DMS79 (cell line): ENCODE measurements at regions not wholly inside any gene's neighbourhood (a gene's known extent, or its start where the extent isn't known, plus 50 kb on each side); places are given as distances from the start of the nearest gene placed in this dataset.

Source experiments
- DNase-seq: peaks from one replicate; lab custom pipeline; 2025; lab: John Stamatoyannopoulos, UW

DNA sequence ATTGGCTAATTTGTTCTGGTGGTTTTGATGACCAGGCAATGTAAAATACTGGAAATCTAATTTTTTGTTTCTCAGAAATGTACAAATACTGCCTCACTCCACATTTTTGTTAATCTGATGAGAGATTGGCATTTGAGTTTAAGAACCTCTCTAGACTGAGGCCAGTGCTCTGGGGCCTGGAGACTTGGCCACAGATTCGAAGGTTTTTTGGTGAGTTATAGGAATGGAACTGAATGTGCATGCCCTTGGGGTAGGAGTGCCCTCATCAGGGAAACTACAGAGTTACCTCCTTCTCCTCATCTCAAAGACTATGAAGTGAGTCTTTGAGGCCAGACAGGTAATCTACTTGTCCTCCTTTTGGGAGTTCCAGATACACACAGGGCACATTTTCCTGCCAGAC lies 347.9 kb downstream of the LTN1 start:
- DNase-seq = no peak

DNA sequence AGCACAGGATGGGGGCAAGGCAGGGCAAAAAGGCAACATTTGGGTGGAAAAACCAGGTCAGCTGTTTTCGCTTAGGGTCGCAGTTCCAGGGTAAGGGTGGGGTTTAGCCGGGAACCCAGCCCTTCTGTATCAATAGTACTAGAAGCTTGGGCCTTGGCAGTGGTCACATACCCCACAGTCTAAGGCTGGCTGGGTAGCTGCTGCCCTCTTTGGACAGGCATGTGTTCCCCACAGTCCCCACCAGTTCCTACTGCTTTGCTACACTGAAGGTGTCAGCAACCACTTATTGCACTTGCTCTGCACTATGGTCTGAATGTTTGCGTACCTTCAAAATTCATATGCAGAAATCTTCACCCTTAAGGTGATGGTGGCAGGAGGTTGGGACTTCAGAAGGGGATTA lies 349.8 kb downstream of the LTN1 start:
- no peak for DNase-seq

DNA sequence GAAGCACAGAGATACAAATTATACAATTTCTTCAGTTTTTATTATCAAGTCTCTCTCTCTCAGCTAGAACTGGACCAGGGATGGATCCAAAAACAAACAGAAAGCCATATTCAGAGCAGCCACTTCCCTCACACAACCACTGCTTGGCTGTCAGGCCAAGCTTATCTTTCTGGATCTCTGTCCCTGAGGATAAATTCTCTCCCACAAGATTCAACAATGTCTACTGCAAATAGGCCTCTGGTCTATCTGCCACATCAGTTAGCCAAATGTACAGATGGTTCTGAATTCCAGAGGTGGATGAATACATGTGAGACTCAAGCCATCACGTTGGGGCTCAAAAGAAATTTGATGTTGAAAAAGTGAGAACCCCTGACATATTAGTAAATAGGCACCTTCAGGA lies 350.9 kb downstream of the LTN1 start:
- no peak for DNase-seq

DNA sequence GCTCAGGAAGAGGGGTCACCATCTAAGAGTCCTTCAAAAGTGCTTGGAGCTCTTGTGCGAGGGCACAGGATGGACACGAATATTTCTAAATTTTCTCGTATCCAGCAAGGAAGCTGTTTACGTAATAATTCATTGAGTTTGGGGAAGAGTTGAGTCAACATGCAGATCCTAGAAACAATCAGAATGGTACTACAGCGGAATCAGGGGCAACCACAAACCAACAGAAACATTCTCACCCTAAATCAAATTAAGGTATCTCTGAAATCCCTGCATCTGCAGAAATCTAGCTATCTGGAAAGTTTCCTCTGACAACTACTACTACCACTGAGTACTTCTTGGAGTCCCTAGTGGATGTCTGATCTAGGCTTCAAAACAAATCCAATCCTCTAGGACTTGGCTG lies 352.4 kb downstream of the LTN1 start:
- no peak for DNase-seq

DNA sequence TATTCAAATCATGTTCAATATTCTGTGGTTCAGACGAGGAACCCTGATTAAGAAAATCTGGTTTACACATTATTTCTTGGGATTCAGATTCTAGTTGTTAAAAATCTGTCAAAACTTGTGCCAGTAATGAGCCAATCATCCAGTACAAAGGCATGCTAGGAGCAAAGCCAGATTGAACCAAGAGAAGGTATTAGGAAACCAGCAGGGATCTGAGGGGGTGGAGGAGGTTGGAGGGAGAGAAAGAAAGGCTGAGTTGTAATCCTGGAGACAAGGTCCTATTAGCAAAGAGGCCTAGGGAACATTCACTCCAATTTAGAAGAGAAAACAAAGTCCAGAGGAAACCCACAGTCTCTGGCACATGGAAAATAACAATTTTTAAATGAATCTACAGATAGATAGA lies 352.9 kb downstream of the LTN1 start:
- DNase-seq = no peak

DNA sequence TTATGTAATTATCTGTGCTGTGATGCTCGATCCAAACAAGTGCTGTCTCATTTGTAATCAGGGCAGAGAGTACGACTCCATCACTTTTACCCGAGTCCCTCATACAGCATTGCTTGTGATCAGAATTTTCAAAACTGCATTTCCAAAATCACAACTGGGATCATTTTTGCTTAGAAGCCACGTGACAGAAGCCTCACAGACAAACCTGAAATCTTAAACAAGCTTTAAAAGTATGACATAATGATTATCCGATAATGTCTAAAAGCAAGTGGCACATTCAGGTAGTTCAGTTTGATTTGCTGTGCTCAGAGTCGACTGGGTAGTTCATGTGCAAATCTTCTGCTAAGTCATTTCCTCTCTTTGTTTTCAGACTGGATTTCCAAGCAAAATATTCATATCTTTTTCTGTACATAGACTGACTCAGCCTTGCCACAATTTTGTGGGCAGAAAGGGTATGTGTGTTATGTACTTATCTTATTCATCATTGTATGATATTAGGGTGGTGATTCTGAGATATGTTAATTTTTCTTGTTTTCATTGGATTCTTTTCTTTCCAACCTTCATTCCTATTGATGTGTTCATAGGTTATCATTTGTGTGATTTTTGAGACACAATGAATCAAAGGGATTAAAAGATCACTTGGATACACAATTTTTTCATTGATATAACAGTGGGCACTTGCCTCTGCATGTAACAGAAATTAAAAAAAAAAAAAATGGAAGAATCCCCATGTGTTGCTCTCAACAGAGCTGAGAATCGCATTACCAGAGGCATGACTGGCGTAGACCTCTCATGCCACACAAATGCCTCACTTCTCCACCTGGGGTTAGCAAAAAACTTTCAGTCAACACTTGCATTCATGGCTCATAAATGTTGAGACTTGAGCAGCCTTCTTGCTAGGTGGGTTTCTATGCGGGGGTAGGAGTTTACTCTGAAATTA lies 355.7 kb downstream of the LTN1 start:
- no peak for DNase-seq

DNA sequence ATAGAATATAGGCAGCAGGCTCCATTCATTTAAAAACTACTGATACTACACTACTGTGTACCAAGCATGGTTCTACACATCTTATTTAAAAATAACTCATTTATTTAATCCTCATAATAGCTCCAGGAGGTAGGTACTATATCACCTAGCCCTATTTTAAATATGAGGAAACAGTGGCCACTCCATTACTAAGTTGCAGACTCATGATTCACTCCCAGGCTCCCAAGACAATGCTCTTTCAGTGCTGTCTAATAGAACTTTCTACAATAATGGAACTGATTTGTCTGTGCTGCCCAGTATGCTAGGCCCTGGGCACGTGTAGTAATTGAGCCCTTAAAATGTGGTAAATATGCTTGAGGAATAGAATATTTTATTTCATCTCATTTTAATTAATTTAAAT lies 357.1 kb downstream of the LTN1 start:
- no peak for DNase-seq

DNA sequence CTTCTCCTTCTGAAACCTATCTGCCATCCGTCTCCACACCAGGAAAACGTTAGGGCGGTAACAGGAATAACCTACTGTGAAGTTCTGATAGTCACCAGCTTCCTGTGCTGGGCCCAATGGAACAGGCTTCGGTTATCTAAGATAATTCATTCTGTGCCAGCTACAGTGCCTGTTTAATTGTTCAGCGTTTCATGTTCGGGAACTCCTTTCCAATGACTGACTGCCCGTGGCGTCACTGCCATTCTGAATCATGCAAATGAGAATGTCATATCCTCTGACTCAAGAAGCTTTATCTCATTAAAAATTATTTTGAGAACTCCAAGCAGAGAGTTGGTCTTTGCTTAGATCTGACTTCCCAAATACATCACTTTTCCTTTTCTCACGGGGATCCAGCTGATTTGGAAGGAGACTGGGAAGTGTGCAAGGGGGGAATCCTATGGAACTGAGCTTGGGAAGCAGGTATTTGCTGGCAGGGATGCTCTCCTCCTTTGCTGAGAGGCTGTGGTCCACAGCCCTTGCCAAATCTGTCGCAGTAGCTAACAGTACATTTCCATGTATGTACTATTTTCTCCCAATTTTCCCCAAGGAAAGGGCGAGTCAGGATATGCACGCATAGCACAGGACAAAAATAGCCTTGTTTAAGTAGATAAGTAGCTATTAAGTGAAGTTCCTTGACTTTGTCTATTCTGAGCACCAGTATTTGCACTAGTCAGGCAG lies 358.7 kb downstream of the LTN1 start:
- DNase-seq = no peak

DNA sequence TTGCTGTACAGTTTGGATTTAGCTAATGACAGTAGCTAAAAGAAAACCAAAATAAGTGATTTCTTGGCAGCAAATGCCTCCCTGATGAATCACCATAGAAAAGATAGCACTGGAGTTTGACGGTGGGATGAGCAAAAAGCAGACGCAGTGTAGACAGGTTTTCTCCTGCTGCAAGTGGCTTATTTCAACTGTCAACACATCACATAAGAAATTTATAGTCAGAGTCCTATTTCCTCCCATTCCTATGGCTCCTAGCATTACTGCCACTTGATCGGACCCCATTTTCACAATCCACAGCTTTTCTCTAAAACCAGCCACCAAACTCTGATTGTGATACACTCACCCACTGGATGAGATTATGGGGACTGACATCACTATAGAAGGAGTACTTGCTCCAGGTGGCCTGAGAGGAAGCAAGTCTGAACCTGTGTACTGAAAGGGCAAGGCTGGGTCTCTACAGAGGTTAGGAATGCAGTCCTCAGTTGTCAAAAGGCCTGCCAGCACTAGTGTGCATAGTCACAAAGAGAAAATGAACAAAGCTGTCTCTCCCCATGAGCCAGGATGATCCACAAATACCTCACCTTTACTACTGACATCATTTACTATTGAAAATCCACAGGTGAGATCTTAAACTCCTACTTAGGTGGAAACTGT lies 359.8 kb downstream of the LTN1 start:
- no peak for DNase-seq

DNA sequence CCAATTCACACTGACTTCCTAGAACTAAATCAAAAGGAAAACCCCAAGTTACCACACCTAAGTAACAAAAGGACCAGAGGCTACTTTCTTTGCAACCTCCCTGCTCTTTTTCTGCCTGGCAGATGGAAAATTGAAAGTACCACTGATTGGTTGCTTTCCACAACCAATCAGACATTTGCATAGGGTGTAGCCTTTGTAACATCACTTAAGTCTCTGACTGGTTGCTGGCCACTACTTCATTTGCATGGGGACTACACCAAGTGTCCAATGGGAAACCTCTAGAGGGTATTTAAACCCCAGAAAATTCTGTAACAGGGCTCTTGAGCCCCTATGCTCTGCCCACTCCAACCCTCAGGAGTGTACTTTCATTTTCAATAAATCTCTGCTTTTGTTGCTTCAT lies 365.0 kb downstream of the LTN1 start:
- DNase-seq = no peak

DNA sequence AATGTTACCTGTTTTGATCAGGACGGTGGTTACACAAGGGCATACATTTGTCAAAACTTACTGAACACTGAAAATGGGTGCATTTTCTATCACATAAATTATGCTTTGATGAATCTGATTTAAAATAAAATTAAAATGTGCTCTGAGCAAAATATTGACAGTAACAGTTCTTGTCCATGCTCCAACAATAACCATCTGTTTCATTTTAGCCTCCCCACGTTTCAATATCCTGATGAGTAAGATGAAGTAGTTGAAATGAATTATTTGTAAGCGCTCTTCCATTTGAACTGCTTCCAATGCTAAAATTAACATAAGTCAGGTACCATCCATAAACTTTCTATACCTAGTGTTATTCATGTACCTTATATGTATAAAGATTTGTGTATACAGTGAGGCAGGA lies 365.4 kb downstream of the LTN1 start:
- DNase-seq = no peak

DNA sequence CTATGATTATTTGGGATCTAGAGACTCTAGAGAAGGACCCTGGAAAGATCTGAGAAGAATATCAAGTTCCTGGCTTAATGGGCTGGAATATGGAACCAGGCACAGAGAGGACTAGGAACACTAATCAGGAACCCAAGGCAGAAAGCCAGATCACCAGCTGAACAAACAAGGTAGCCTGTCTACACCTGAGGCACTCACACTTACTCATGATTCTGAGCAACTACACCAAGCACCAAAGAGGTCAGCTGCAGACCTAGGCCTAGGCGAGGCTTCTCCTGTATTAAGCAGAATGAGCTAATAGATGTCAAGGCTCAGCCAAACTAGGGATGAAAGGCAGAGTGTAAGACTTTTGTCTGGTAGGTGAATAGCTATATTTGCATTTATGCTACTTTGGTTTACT lies 368.1 kb downstream of the LTN1 start:
- no peak for DNase-seq

DNA sequence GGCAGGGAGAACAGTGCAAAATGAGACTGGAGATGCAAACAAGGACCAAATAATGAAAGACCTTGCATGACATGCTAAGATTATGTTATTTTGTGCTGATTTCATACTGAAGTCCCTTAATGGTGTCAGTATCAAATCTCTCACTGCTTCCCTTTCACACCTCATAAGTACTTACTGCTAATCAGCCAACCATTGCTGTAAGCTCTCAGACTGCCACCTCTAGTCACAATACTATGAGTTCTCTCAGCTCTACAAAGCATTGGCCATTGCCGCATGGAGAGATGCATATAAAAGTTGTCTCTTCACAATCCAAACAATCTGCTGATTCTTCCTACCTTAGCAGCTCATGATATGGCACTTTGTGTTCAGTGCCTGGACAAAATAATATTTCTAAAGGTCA lies 375.4 kb downstream of the LTN1 start:
- no peak for DNase-seq

DNA sequence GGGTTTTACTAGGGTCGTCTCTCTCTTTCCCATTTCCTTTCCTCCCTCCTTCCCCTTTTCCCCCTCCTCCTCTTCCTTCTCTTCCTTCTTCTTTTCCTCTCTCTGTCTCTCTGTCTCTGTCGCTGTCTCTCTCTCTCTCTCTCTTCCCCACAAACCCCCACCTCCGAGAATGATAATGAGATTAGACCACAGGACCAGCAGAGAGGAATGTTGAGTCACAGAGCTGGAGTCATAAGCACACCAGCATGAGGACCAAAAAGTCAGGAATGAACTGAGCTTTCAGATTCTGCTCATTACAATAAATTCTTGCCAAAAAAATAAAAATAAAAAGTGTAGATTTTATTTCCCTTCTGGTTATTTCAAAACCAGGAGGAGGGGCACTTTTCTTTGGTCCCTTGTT lies 377.4 kb downstream of the LTN1 start:
- no peak for DNase-seq

DNA sequence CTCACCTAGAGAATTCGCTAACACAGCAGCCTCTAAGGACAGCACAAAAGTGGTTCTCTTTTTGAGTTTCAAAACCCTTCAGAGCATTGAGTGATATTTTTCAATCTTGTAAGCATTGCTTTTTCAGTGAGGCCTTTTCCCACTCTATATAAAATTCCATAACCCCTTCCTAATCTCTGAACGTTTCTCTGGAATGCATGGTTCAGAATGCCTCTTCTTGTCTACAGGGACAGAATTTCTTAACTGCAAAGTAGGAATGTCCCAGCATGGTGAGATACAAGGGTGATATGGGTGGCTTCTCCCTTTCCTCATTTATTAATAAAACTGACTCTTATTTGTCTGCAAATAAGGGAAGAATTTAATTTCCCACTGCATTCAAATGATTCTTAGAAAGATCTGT lies 377.9 kb downstream of the LTN1 start:
- DNase-seq = no peak

DNA sequence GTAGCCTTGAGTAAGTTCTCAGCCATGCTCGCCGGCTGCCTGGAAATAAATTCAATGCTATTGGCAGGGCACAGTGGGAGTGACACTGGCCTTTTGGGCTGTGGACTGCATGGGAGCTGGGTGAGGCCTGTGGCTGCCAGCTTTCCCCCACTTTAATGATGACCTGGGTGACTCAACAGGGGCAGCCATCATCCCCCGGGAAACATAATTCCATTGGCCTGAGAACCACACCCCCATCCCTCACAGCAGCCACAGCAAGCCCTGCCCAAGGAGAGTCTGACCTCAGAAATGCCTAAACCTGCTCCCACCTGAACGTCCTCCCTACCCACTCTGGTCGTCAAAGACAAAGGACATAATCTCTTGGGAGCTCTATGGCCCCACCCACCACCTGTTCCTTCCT lies 384.0 kb downstream of the LTN1 start:
- DNase-seq = no peak

DNA sequence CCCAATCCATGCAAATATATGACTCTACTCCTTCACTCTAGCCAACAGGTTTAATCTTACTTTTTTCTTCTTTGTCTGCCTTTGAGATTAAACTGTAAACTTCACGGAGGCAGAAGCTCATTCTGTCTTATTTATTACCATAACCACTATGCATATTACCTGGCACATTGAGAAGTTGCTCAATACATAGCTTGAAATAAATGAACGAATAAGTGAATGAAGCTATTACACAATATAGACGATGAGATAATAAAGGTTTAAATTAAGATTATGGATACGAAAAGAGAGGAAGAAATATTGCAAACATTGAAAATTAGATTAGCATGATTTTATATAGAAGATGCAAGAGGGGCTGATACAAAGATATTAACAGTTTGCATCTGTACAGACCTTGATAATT lies 385.1 kb downstream of the LTN1 start:
- DNase-seq = no peak

DNA sequence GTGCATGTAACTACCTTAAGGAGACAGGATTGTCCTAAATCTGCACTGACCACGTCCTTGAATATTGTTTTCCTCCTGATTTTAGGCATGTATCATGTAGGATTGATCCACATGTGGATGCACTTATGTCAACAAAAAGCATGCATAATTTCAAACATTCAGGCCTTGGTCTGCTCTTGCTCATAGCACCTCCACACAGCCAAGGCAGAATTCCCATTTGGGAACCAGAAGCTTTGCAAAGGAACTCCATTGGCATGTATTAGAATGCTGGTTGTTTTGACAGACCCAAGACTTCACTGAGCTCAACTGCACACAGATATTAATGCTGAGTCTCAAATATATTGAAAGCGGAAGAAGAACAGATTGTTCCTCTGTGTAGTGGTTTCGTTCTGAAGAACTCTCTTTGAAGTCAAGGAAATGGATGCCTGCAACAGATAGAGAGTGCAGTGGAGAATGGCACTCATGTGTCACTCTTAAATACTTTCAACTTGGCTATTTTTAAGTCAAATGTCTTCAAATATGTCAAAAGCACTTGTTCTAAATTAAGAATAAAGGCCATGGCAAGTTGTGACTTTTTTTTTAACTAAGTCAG lies 387.6 kb downstream of the LTN1 start:
- DNase-seq = no peak

DNA sequence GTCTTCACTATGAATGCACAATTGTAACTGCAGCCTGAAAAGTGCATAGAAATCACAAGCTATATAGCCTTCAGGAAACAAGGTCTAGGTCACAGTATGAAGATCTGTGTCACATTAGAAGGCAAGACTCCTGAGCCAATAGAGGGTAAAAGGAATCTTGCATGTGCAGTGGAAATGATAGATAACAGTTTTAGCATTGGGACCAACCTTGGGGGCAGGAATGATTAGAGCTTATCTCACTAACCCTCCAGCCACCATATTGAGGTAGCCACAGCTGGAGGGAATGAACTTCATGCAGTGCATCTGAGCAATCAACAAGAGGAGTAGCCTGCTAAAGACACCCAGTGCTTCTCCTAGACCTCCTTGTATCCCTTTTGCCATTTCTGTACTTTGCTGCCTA lies 390.1 kb downstream of the LTN1 start:
- no peak for DNase-seq

DNA sequence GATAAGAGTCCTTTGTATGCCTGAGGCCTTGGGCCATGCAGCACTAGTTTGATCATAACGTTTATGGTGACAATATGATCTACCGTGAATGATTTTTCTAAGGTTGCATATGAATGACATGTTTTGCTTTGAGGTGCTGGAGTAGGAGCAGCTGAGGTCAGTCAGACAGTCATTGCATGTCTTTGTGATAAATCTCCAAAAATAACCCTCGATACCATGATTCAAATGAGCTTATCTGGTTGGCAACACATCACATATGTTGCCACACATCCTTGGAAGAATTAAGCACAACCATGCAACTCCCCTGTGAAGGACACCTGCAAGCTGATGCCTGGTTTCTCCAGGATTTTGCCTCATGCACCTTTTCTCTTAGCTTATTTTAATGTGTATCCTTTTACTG lies 394.5 kb downstream of the LTN1 start:
- DNase-seq = no peak

DNA sequence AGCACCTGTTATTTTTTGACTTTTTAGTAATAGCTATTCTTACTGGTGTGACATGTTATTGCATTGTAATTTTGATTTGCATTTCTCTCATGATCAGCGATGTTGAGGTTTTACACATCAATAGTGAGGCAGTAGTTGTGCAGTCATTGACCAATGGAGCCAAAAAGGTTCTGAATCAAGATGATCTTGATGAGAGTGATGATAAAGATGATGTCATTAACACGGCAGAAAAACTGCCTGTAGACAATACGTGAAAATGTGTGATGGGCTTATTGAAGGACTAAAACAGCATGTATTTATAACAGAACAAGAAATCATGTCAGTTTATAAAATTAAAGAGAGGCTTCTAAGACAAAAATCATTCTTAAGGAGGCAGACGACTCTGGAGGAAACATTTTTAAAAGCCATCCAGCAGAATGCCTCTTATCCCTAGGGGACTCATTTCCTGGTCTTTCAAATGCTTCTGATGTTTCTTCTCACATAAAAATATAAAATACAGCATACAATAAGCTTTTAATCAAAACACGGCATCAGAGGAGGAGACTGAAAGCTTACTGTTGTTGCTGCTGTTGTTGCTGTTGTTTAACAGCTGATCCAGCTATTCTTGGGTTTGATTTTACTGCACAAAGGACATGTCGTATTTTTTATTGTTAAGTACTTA lies 400.3 kb downstream of the LTN1 start:
- DNase-seq = no peak

DNA sequence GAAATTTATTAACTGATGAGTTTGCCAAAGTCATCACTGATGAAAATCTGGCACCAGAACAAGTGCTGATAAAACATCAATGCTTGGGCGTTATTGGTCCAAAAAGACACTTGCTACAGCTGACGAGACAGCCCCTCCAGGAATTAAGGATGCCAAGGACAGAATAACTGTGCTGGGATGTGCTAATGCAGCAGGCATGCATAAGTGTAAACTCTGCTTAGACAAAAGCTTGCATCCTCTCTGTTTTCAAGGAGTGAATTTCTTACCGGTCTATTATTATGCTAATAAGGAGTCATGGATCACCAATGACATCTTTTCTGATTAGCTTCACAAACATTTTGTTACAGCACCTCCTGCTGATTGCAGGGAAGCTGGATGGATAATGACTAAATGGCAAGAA lies 402.0 kb downstream of the LTN1 start:
- DNase-seq = no peak
